ENCODE measurements at regions not wholly inside any gene's neighbourhood (a gene's known extent, or its start where the extent isn't known, plus 50 kb on each side); places are given as distances from the start of the nearest gene placed in this dataset.

- peak; percentile 15 to 64 for DNase-seq
These were observed 136.0 kb upstream of the FAM20C start for GRCh38 chr7:56291-56913.

- no peak for DNase-seq
These were observed 135.3 kb upstream of the FAM20C start for GRCh38 chr7:57071-57470.

- peak in 1 of 2 experiments; percentile 17 for DNase-seq
These were observed 134.7 kb upstream of the FAM20C start for GRCh38 chr7:57482-58255.

GRCh38 chr7:58316-58715 lies 134.1 kb upstream of the FAM20C start:
- no peak for DNase-seq

- no peak for DNase-seq
These were observed 133.0 kb upstream of the FAM20C start for GRCh38 chr7:59079-60016.

GRCh38 chr7:60017-60675 lies 132.2 kb upstream of the FAM20C start:
- no peak for DNase-seq

GRCh38 chr7:60706-61105 lies 131.7 kb upstream of the FAM20C start:
- DNase-seq: no peak

GRCh38 chr7:61111-61510 lies 131.3 kb upstream of the FAM20C start:
- no peak for DNase-seq

GRCh38 chr7:61576-62360 lies 130.6 kb upstream of the FAM20C start:
- DNase-seq: no peak

GRCh38 chr7:62361-63116 lies 129.8 kb upstream of the FAM20C start:
- no peak for DNase-seq

- no peak for DNase-seq
These were observed 129.3 kb upstream of the FAM20C start for GRCh38 chr7:63117-63480.

- peak; percentile 53 to 78 for DNase-seq
These were observed 128.8 kb upstream of the FAM20C start for GRCh38 chr7:63521-64021.

- DNase-seq: peak in 1 of 2 experiments; percentile 12
These were observed 128.1 kb upstream of the FAM20C start for GRCh38 chr7:64098-64915.

- DNase-seq: no peak
These were observed 127.4 kb upstream of the FAM20C start for GRCh38 chr7:64916-65341.

- DNase-seq: no peak
These were observed 126.8 kb upstream of the FAM20C start for GRCh38 chr7:65554-65953.

- DNase-seq: no peak
These were observed 126.1 kb upstream of the FAM20C start for GRCh38 chr7:66296-66695.

GRCh38 chr7:66741-67140 lies 125.6 kb upstream of the FAM20C start:
- DNase-seq: no peak

- no peak for DNase-seq
These were observed 124.5 kb upstream of the FAM20C start for GRCh38 chr7:67661-68395.

GRCh38 chr7:68629-69028 lies 123.7 kb upstream of the FAM20C start:
- no peak for DNase-seq
